SK-N-SH (cell line): ENCODE measurements at regions not wholly inside any gene's neighbourhood (a gene's known extent, or its start where the extent isn't known, plus 50 kb on each side); places are given as distances from the start of the nearest gene placed in this dataset.

Experiments
- CTCF ChIA-PET: fragments of 300-600, 350-600 bp; formaldehyde crosslinking; extraction: SDS; loops from one replicate; lab custom pipeline; 2021; lab: Yijun Ruan, JAX
- POLR2A ChIA-PET: fragments of 350-600 bp; sonication (Branson Sonifier 250); formaldehyde crosslinking; extraction: SDS; loops from one replicate; lab custom pipeline; 2020; ENCODE audit warnings: antibody characterized with exemption, inconsistent platforms; lab: Yijun Ruan, JAX
- DNase-seq: peaks from one replicate; pipeline ENCODE4 v3.0.0; 2012
- H2AFZ ChIP-seq: fragments of 200-600 bp; sonication (generic); 2 replicates; pipeline ENCODE4 v1.8.1; 2016; ENCODE audit warnings: antibody characterized with exemption, mild to moderate bottlenecking, low read depth
- H3F3A ChIP-seq: fragments of 200-600 bp; sonication (generic); replicated peaks from 2 replicates; pipeline ENCODE3; 2016; ENCODE audit warnings: antibody characterized with exemption, mild to moderate bottlenecking; ENCODE audit not compliant: insufficient read depth
- H3K27ac ChIP-seq, 2 experiments: fragments of 200-500 bp in 1 of 2; fragments of 200-600 bp in 1 of 2; sonication (Bioruptor generic) in 1 of 2; sonication (generic), shearing (Covaris generic) in 1 of 2; 2 replicates each; pipeline versions ENCODE4 v1.5.1 to v1.6.1; 2014 to 2016; ENCODE audit warnings: low read depth in 2 of 2, inconsistent platforms in 1 of 2, low read length in 1 of 2, mild to moderate bottlenecking in 1 of 2, mixed read lengths in 1 of 2
- H3K27me3 ChIP-seq: fragments of 200-600 bp; sonication (generic), shearing (Covaris generic); 2 replicates; pipeline ENCODE4 v1.6.1; 2016; ENCODE audit warnings: mixed run types; ENCODE audit not compliant: insufficient read depth
- H3K36me3 ChIP-seq, 2 experiments: fragments of 200-500 bp in 1 of 2; fragments of 200-600 bp in 1 of 2; sonication (Bioruptor generic) in 1 of 2; sonication (generic) in 1 of 2; replicated peaks in 1 of 2; 2 replicates each; pipeline versions ENCODE3 to v1.5.1; 2014 to 2016; ENCODE audit warnings: low read length in 1 of 2, mild to moderate bottlenecking in 1 of 2; ENCODE audit not compliant: insufficient read depth in 2 of 2, control insufficient read depth in 1 of 2
- H3K4me1 ChIP-seq, 2 experiments: fragments of 200-500 bp in 1 of 2; fragments of 200-600 bp in 1 of 2; sonication (Bioruptor generic) in 1 of 2; sonication (generic), shearing (Covaris generic) in 1 of 2; 2 replicates each; pipeline versions ENCODE4 v1.5.1 to v1.6.1; 2014 to 2016; ENCODE audit warnings: low read depth in 1 of 2, low read length in 1 of 2, mixed run types in 1 of 2; ENCODE audit not compliant: insufficient read depth in 2 of 2, control insufficient read depth in 1 of 2
- H3K4me2 ChIP-seq: fragments of 200-600 bp; sonication (generic), shearing (Covaris generic); 2 replicates; pipeline ENCODE4 v1.6.1; 2017; ENCODE audit warnings: mixed run types
- H3K4me3 ChIP-seq, 2 experiments: fragments of 200-500 bp in 1 of 2; fragments of 200-600 bp in 1 of 2; sonication (Bioruptor generic) in 1 of 2; sonication (generic), shearing (Covaris generic) in 1 of 2; 2 replicates each; pipeline versions ENCODE4 v1.5.1 to v1.8.1; 2014 to 2016; ENCODE audit warnings: low read depth in 2 of 2, inconsistent platforms in 1 of 2, low read length in 1 of 2, mild to moderate bottlenecking in 1 of 2, mixed read lengths in 1 of 2, moderate library complexity in 1 of 2
- H3K79me2 ChIP-seq: fragments of 200-600 bp; sonication (generic); 2 replicates; pipeline ENCODE4 v1.8.1; 2017; ENCODE audit warnings: mild to moderate bottlenecking; ENCODE audit not compliant: insufficient read depth
- H3K9ac ChIP-seq: fragments of 200-600 bp; sonication (generic); 2 replicates; pipeline ENCODE4 v1.6.1; 2017; ENCODE audit warnings: mixed run types
- H3K9me2 ChIP-seq: fragments of 200-600 bp; sonication (generic); 2 replicates; pipeline ENCODE4 v1.6.1; 2017; ENCODE audit warnings: mixed run types
- H3K9me3 ChIP-seq: fragments of 200-600 bp; sonication (generic); 2 replicates; pipeline ENCODE4 v1.6.1; 2017; ENCODE audit warnings: mixed run types, mild to moderate bottlenecking, moderate library complexity
- H4K20me1 ChIP-seq: fragments of 200-600 bp; sonication (generic); 2 replicates; pipeline ENCODE4 v1.6.1; 2017; ENCODE audit warnings: mild to moderate bottlenecking, mixed run types; ENCODE audit not compliant: insufficient read depth
- CHD2 ChIP-seq: fragments of 150-350 bp; IDR thresholded peaks from 2 replicates; pipeline ENCODE4 v1.6.1; 2018; ENCODE audit warnings: low read length; ENCODE audit not compliant: partially characterized antibody
- ELF1 ChIP-seq: IDR thresholded peaks from 2 replicates; pipeline ENCODE4 v1.4.0; 2012
- EP300 ChIP-seq, 2 experiments: IDR thresholded peaks; 2 replicates each; pipeline versions ENCODE4 v1.4.0 to v1.6.1; 2012; ENCODE audit warnings: borderline replicate concordance in 1 of 2, low read depth in 1 of 2, low read length in 1 of 2
- FOXM1 ChIP-seq: IDR thresholded peaks from 2 replicates; pipeline ENCODE4 v1.4.0; 2012; ENCODE audit warnings: low read depth, mild to moderate bottlenecking
- GABPA ChIP-seq: IDR thresholded peaks from 2 replicates; pipeline ENCODE4 v1.4.0; 2012; ENCODE audit warnings: low read depth, mild to moderate bottlenecking
- GATA2 ChIP-seq: sonication (generic); formaldehyde crosslinking; IDR thresholded peaks from 2 replicates; pipeline ENCODE4 v1.5.0; 2020; ENCODE audit warnings: mild to moderate bottlenecking, missing genetic modification reagents
- IRF3 ChIP-seq: fragments of 150-350 bp; IDR thresholded peaks from 2 replicates; pipeline ENCODE4 v1.6.1; 2016; ENCODE audit warnings: mild to moderate bottlenecking, low read depth, low read length
- JUND ChIP-seq: IDR thresholded peaks from 2 replicates; pipeline ENCODE4 v1.4.0; 2012
- NFIC ChIP-seq: IDR thresholded peaks from 2 replicates; pipeline ENCODE4 v1.4.0; 2012; ENCODE audit warnings: borderline replicate concordance
- RAD21 ChIP-seq: IDR thresholded peaks from 2 replicates; pipeline ENCODE4 v1.6.1; 2012; ENCODE audit warnings: mild to moderate bottlenecking, low read length
- REST ChIP-seq: IDR thresholded peaks from 2 replicates; pipeline ENCODE4 v1.6.1; 2012; ENCODE audit warnings: mild to moderate bottlenecking, low read depth, low read length, moderate library complexity
- RFX5 ChIP-seq: IDR thresholded peaks from 2 replicates; pipeline ENCODE4 v1.6.1; 2012; ENCODE audit warnings: mild to moderate bottlenecking, improper control_type of control experiment, low read length
- RXRA ChIP-seq: IDR thresholded peaks from 2 replicates; pipeline ENCODE4 v1.4.0; 2012; ENCODE audit warnings: low read depth, mild to moderate bottlenecking, borderline replicate concordance
- SIN3A ChIP-seq: IDR thresholded peaks from 2 replicates; pipeline ENCODE4 v1.6.1; 2012; ENCODE audit warnings: low read depth, mild to moderate bottlenecking, low read length, moderate library complexity, borderline replicate concordance
- TCF12 ChIP-seq: IDR thresholded peaks from 2 replicates; pipeline ENCODE4 v1.4.0; 2012
- WGBS: methylation state at CpG from one replicate; pipeline ENCODE4 v1.1.6; 2017; ENCODE audit warnings: low lambda C conversion rate; 5-methylcytosine and 5-hydroxymethylcytosine counted together

- Histone ChIP-seq H3K79me2 (no peaks in the 10 kb centered on the region), H3K4me3 (no peak overlapping the region), H3K36me3 (no peaks in the 10 kb centered on the region), H3K27ac (no peak overlapping the region), H3F3A (no peaks in the 10 kb centered on the region), H3K4me2 (no peak overlapping the region), H3K9ac (no peak overlapping the region), H3K9me3 (no peaks in the 10 kb centered on the region), H2AFZ (no peak overlapping the region), H3K4me1 (no peaks in the 10 kb centered on the region; a peak in 1 of 4 replicates), H4K20me1 (no peaks in the 10 kb centered on the region), H3K27me3 (no peaks in the 10 kb centered on the region), H3K9me2 (no peaks in the 10 kb centered on the region)
- DNase-seq, result no peak
- TF ChIP-seq FOXM1 (no peak), NFIC (no peak), JUND (no peak), TCF12 (no peak), REST (no peak), RXRA (no peak), EP300 (IDR thresholded peaks at IDR 0.05; ENCODE audit: borderline replicate concordance in 1 of 2, low read depth in 1 of 2, low read length in 1 of 2) (no peak), SIN3A (no peak), RFX5 (no peak), GABPA (no peak), IRF3 (no peak), GATA2 (no peak), ELF1 (no peak)
- ChIA-PET POLR2A (no interaction called here), CTCF (no interaction called here)
- 22% methylated on average over 1 of the region's 1 CpG for WGBS
Observed at GRCh38 chr4:32003548-32003947, 1283.4 kb downstream of the PCDH7 start.

GRCh38 chr4:32010221-32010620, 1290.1 kb downstream of the PCDH7 start:
- H3K36me3 ChIP-seq, result no peaks in the 10 kb centered on the region
- no peak overlapping the region for H3K9ac ChIP-seq
- H3K9me2 ChIP-seq, result no peaks in the 10 kb centered on the region
- no peak overlapping the region for H3K27ac ChIP-seq
- H3K27me3 ChIP-seq, result no peaks in the 10 kb centered on the region
- no peaks in the 10 kb centered on the region for H3F3A ChIP-seq
- H4K20me1 ChIP-seq, result no peaks in the 10 kb centered on the region
- TF ChIP-seq GATA2 (no peak), CHD2 (no peak), RFX5 (no peak), RAD21 (no peak), SIN3A (no peak)
- no peaks in the 10 kb centered on the region for H3K9me3 ChIP-seq
- DNase-seq, result no peak
- CTCF ChIA-PET, result no interaction called here
- no peak overlapping the region for H3K4me3 ChIP-seq
- no peak overlapping the region for H3K4me2 ChIP-seq
- no peaks in the 10 kb centered on the region for H3K4me1 ChIP-seq
- no peak overlapping the region for H2AFZ ChIP-seq
- POLR2A ChIA-PET, result no interaction called here
- H3K79me2 ChIP-seq, result no peaks in the 10 kb centered on the region
- no CpG with 5 or more reads among the region's 3 CpGs for WGBS
